ENCODE measurements at regions not wholly inside any gene's neighbourhood (a gene's known extent, or its start where the extent isn't known, plus 50 kb on each side); places are given as distances from the start of the nearest gene placed in this dataset.

DNA sequence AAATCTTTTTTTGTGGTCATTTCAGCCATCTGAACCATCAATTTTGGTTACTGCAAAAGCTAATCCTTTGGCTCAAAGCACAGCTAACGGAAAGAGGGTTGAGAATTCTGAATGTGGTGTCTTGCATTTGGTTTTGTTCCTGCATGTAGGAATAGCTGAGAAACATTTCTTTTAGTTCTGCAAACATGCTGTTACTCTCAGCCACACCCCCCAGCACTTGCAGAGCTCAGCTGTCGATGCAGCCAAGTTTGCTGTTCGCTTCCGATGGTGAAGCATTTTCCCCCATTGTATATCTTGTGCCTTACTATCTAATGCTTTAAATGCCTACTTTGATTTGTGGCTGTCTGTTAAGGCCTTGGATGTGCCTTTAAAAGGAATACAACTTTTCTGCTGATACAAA, 294.9 kb upstream of the FANCL start:
- TF ChIP-seq, protein P1, sequence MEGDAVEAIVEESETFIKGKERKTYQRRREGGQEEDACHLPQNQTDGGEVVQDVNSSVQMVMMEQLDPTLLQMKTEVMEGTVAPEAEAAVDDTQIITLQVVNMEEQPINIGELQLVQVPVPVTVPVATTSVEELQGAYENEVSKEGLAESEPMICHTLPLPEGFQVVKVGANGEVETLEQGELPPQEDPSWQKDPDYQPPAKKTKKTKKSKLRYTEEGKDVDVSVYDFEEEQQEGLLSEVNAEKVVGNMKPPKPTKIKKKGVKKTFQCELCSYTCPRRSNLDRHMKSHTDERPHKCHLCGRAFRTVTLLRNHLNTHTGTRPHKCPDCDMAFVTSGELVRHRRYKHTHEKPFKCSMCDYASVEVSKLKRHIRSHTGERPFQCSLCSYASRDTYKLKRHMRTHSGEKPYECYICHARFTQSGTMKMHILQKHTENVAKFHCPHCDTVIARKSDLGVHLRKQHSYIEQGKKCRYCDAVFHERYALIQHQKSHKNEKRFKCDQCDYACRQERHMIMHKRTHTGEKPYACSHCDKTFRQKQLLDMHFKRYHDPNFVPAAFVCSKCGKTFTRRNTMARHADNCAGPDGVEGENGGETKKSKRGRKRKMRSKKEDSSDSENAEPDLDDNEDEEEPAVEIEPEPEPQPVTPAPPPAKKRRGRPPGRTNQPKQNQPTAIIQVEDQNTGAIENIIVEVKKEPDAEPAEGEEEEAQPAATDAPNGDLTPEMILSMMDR (IDR thresholded peaks at IDR 0.05) = no peak
- no peak for TF ChIP-seq EZH2 (IDR thresholded peaks at IDR 0.05; ENCODE audit: borderline replicate concordance, insufficient read depth, low read depth, low read length, poor library complexity, severe bottlenecking)
